Tibial artery (tissue), 4 donors: ENCODE measurements at regions not wholly inside any gene's neighbourhood (a gene's known extent, or its start where the extent isn't known, plus 50 kb on each side); places are given as distances from the start of the nearest gene placed in this dataset.

ENCODE experiments used
- DNase-seq, 2 donors: peaks; one replicate each; pipeline ENCODE4 v3.0.0-alpha.2; 2019
- H3K27ac ChIP-seq, 2 donors: fragments of 200-600 bp; sonication (generic) in 1 of 2; 1 replicate in 1 of 2; 2 replicates in 1 of 2; pipeline ENCODE4 v1.5.1; 2018 to 2019; ENCODE audit warnings: mild to moderate bottlenecking in 1 of 2
- H3K27me3 ChIP-seq, 2 donors: fragments of 200-600 bp; sonication (generic) in 1 of 2; one replicate each; pipeline versions ENCODE4 v1.5.1 to v1.6.0; 2016 to 2019
- H3K36me3 ChIP-seq, 3 donors: fragments of 200-600 bp; sonication (generic) in 2 of 3; one replicate each; pipeline ENCODE4 v1.5.1; 2016 to 2019; ENCODE audit warnings: mild to moderate bottlenecking in 2 of 3
- H3K4me1 ChIP-seq, 4 donors: fragments of 200-600 bp; sonication (generic) in 2 of 4; 1 replicate in 3 of 4; 2 replicates in 1 of 4; pipeline ENCODE4 v1.5.1; 2016 to 2019
- H3K4me3 ChIP-seq, 2 donors: fragments of 200-600 bp; sonication (generic) in 1 of 2; 1 replicate in 1 of 2; 2 replicates in 1 of 2; pipeline ENCODE4 v1.5.1; 2018 to 2019; ENCODE audit warnings: mild to moderate bottlenecking in 2 of 2
- H3K9me3 ChIP-seq, 3 donors: fragments of 200-600 bp; sonication (generic) in 1 of 3; one replicate each; pipeline ENCODE4 v1.5.1; 2016 to 2019
- CTCF ChIP-seq, 2 experiments: fragments of 200-600 bp in 1 of 2; fragments of 450-650 bp in 1 of 2; IDR thresholded peaks; one replicate each; pipeline ENCODE4 v1.5.1; 2017 to 2019; ENCODE audit warnings: antibody characterized with exemption in 2 of 2, mild to moderate bottlenecking in 1 of 2, moderate library complexity in 1 of 2
- intact Hi-C: fragments of 100-400 bp; cut with DNase I; formaldehyde crosslinking; loops from one replicate; pipeline ENCODE4 v1.15.0; 2023; ENCODE audit warnings: low total_unique reads

- H3K36me3 ChIP-seq, result no peaks in the 10 kb centered on the region
- H3K9me3 ChIP-seq, result peaks cover 0 to 18% (median 13%) of the 10 kb centered on the region in 3 donors
- peaks cover 0 to 7% of the 10 kb centered on the region in 2 donors for H3K27me3 ChIP-seq
- intact Hi-C loops, result no loop called here
- H3K4me1 ChIP-seq, result no peaks in the 10 kb centered on the region
- no peak for DNase-seq
- H3K27ac ChIP-seq, result no peak overlapping the region
- no peak for TF ChIP-seq CTCF (IDR thresholded peaks at IDR 0.05)
- no peak overlapping the region for H3K4me3 ChIP-seq
These were observed 92.8 kb upstream of the ZNF469 start for GRCh38 chr16:88289968-88290401.

DNA sequence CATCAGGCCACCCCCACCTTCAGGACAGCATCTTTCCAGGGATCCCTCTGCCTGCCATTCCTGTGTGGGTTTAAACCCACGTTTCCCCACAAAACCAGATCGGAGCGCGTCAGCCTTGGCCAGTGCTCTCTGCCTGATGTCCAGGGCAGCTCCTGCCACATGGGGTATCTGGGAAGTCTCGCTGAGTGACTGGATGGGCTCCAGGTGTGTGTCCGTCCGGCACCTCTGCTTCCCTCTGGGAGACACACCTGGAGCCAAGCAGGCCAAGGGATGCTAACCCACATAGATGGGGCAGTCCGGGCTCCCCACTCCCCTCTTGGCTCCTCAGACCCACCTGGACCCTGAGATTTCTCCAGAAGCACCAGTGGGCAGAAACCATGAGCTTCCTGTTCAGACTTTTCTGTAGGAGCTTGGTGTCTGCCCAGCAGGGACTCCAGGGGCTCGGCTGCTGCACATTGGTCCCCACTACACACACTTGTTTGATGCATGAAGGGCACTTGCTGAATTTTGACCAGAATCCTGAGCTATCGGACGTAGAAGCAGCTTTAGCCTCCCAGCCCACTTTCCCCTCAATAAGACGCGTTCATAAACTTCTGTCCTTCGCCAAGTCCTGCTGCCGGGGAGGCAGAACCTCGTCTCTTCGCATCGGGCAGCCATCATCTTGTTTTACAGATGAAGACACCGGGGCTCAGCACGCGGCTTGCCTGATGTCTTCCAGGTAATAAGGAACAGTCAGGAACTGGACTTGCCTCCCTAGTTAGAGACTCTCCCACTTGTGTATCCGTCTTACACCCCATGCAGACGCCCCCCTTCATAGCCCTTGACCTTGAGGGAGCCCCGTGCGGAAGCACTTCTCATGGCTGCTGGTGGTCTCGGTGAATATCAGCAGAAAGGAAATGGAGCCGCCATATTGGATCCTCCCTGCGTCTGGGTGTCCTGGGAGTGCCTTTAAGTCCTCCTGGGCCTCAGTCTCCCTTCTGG, 91.6 kb upstream of the ZNF469 start:
- TF ChIP-seq CTCF (IDR thresholded peaks at IDR 0.05), result no peak
- no peak overlapping the region for H3K27ac ChIP-seq
- H3K4me3 ChIP-seq, result no peak overlapping the region
- H3K4me1 ChIP-seq, result no peaks in the 10 kb centered on the region
- H3K9me3 ChIP-seq, result peaks cover 0 to 18% (median 13%) of the 10 kb centered on the region in 3 donors
- H3K27me3 ChIP-seq, result peaks cover 0 to 7% of the 10 kb centered on the region in 2 donors
- intact Hi-C loops, result no loop called here
- no peaks in the 10 kb centered on the region for H3K36me3 ChIP-seq
- DNase-seq, result no peak

GRCh38 chr16:88292007-88292970, 90.5 kb upstream of the ZNF469 start:
- Histone ChIP-seq H3K36me3 (no peaks in the 10 kb centered on the region), H3K9me3 (peaks cover 0 to 7% (median 3%) of the 10 kb centered on the region in 3 donors), H3K27me3 (peaks cover 0 to 7% of the 10 kb centered on the region in 2 donors), H3K4me1 (no peaks in the 10 kb centered on the region), H3K4me3 (no peak overlapping the region), H3K27ac (no peak overlapping the region)
- intact Hi-C loops, result no loop called here
- DNase-seq, result no peak
- no peak for TF ChIP-seq CTCF (IDR thresholded peaks at IDR 0.05)

- Histone ChIP-seq H3K27ac (no peak overlapping the region), H3K36me3 (no peaks in the 10 kb centered on the region), H3K9me3 (no peaks in the 10 kb centered on the region), H3K4me3 (no peak overlapping the region), H3K27me3 (peaks cover 0 to 7% of the 10 kb centered on the region in 2 donors), H3K4me1 (peaks cover 0 to 6% (median 3%) of the 10 kb centered on the region in 4 donors)
- intact Hi-C loops, result no loop called here
- DNase-seq, result no peak
- no peak for TF ChIP-seq CTCF (IDR thresholded peaks at IDR 0.05)
These were observed 89.7 kb upstream of the ZNF469 start for GRCh38 chr16:88293097-88293496.

DNA sequence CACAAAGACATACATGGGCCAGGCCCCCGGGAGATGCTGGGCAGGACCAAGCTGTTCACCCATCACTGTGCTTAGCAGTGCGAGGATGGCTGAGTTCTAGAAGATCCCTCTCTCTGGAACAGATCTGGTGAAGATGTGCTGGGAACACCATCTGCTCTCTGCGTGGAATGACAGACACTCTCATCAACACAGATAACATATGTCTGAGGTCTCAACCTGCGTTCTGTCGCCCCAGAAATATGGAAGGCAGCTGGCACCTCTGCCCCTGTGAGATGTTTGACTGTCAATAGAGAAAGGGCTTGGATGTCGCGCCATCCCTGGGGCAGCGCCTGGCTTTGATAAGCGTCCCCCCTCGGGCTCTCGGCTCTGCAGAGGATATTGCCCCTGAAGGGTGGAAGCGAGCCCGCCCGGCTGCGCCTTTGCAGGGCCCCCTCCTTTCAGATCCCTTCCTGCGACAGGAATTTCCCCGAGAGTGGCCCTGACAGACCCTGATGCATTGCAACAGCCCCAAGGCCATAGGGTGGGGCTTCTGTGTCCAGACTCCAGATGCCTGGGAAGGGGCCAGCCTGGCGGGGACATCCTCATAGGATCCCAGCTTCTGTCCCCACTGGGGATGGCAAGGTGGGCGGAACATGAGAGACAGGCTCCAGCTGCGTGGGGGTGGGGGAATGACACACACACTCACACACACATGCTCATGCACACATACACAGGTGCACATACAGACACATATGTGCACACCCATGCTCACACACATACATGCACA, 86.9 kb upstream of the ZNF469 start:
- H3K27ac ChIP-seq, result no peak overlapping the region
- H3K9me3 ChIP-seq, result no peaks in the 10 kb centered on the region
- no peak overlapping the region for H3K4me3 ChIP-seq
- DNase-seq, result no peak
- H3K36me3 ChIP-seq, result no peaks in the 10 kb centered on the region
- H3K4me1 ChIP-seq, result peaks cover 0 to 21% (median 18%) of the 10 kb centered on the region in 4 donors
- peaks cover 0 to 4% of the 10 kb centered on the region in 2 donors for H3K27me3 ChIP-seq
- no peak for TF ChIP-seq CTCF (IDR thresholded peaks at IDR 0.05)
- intact Hi-C loops, result no loop called here
